ENCODE measurements at regions not wholly inside any gene's neighbourhood (a gene's known extent, or its start where the extent isn't known, plus 50 kb on each side); places are given as distances from the start of the nearest gene placed in this dataset.
"Not testable (repeated sequence)": the region's sequence is repeated elsewhere in the genome, so short reads cannot be mapped to it uniquely, and the experiment has no call there.

DNA sequence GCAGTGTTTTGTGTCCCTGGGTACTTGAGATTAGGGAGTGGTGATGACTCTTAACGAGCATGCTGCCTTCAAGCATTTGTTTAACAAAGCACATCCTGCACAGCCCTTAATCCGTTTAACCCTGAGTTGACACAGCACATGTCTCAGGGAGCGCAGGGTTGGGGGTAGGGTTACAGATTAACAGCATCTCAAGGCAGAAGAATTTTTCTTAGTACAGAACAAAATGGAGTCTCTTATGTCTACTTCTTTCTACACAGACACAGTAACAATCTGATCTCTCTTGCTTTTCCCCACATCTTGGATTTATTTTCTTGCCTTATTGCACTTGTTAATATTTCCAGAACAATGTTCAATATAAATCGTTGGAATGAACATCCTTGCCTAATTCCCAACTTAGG is 187.9 kb upstream of the F9 start:
- TF ChIP-seq, protein P1, sequence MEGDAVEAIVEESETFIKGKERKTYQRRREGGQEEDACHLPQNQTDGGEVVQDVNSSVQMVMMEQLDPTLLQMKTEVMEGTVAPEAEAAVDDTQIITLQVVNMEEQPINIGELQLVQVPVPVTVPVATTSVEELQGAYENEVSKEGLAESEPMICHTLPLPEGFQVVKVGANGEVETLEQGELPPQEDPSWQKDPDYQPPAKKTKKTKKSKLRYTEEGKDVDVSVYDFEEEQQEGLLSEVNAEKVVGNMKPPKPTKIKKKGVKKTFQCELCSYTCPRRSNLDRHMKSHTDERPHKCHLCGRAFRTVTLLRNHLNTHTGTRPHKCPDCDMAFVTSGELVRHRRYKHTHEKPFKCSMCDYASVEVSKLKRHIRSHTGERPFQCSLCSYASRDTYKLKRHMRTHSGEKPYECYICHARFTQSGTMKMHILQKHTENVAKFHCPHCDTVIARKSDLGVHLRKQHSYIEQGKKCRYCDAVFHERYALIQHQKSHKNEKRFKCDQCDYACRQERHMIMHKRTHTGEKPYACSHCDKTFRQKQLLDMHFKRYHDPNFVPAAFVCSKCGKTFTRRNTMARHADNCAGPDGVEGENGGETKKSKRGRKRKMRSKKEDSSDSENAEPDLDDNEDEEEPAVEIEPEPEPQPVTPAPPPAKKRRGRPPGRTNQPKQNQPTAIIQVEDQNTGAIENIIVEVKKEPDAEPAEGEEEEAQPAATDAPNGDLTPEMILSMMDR (IDR thresholded peaks at IDR 0.05 in 4 of 5, conservative IDR thresholded peaks at IDR 0.05 in 1 of 5) = not testable (repeated sequence)
- TF ChIP-seq POLR2A (IDR thresholded peaks at IDR 0.05) = not testable (repeated sequence)
